ENCODE measurements at regions not wholly inside any gene's neighbourhood (a gene's known extent, or its start where the extent isn't known, plus 50 kb on each side); places are given as distances from the start of the nearest gene placed in this dataset.
"Not testable (repeated sequence)": the region's sequence is repeated elsewhere in the genome, so short reads cannot be mapped to it uniquely, and the experiment has no call there.

DNA sequence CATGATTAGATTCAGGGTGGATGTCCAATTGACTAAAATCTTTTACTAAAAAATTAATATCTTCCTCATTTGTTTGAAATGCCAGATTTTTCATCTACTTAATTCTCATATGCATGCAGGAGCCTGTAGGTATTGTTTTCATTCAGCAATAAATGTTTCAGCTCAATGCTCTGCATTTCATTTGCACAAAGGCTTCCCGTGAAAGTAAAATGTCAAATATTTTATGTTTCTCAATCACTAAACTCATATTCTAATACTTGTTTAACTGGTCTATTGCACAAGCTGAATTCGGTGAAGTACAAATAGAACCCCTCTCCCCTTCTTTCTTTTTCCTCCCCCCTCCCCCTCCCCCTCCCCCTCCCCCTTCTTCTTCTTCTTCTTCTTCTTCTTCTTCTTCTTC is 175.9 kb downstream of the MCHR2 start:
- Mint-ChIP-seq H3K27ac (no peak overlapping the region), H3K27me3 (peaks cover 31% of the 10 kb centered on the region), H3K4me1 (peaks cover 4% of the 10 kb centered on the region), H3K36me3 (no peaks in the 10 kb centered on the region), H3K4me3 (no peak overlapping the region), H3K9me3 (no peaks in the 10 kb centered on the region)
- no peak for DNase-seq

DNA sequence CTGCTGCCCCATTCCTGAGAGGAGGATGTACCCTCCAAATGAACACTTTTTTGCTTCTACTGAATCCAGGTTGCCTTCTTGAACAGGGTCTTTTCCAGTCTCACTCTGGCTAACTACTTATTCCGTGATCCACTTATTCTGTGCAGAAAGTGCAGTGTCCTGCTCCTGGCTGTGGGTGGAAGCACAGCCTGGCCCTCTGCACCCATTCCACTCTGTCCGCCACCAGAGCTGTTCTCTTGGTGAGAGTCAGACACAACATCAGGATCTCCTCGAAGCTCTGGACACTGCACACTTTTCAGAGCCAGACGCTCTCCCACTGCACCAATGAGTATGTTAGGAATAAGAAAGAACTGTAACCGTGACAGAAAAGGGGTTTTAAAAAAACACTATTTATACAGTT is 174.2 kb downstream of the MCHR2 start:
- Mint-ChIP-seq H3K4me3 (no peak overlapping the region), H3K36me3 (no peaks in the 10 kb centered on the region)

DNA sequence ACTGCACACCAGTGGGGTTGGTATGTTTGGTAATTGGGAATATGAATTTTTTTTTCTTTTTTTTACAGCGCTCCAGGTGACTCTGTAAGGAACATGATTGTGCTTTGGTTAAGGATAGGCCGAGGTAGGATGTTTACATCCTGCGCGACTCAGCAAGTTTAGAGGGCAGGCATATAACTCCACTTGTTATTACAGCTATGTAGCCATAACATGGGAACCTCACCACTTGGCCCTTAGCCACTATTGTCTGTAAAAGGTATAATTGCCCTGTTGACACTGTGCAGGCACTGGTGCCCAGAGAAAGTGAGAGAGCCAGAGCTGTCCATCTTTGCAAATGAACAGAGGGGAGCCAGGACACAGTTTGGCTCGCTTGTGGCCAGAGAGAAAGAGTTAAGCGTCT is 172.9 kb downstream of the MCHR2 start:
- H3K27me3 Mint-ChIP-seq: peaks cover 34% of the 10 kb centered on the region
- no peak for DNase-seq
- H3K4me3 Mint-ChIP-seq: no peak overlapping the region
- H3K9me3 Mint-ChIP-seq: no peaks in the 10 kb centered on the region
- H3K36me3 Mint-ChIP-seq: no peaks in the 10 kb centered on the region
- H3K4me1 Mint-ChIP-seq: peaks cover 7% of the 10 kb centered on the region
- no peak overlapping the region for H3K27ac Mint-ChIP-seq

More for the DNA sequence above, 174.2 kb downstream of the MCHR2 start:
- Mint-ChIP-seq H3K9me3 (no peaks in the 10 kb centered on the region), H3K27ac (no peak overlapping the region), H3K27me3 (peaks cover 34% of the 10 kb centered on the region), H3K4me1 (peaks cover 7% of the 10 kb centered on the region)
- no peak for DNase-seq

DNA sequence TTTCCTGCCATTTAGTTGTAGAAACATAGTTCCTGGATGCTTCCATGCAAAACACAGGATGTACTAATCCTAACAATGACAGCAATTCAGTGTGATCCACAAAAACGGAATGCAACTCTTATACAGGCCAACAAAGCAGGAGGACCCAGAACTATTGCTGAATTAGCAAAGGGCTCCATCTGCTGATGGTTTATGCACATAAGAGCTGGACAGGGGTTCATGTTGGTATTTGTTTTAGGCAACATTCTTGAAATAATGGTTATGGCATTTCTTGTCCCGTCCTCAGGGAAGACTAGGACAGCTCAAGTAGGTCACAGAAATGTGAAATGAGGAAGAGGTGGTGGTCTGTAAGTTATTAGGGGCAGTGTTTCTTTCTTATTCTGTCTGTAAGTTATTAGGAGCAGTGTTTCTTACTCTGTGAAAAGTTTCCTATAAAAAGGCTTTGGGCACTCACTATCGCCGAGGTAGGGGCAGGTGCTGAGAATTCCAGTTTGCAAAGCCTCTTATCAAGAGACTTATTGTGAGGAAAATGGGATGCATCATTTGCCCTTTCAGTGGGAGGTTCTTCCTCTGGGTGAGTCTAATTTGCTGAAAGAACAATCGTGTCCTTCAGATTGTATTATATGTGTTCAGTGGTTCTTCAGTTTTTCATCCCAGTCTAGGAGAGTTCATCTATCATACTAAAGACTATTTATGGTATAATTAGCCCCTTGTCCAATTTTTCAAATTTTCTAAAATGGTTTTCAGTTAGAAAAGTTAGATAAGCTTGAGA is 171.1 kb downstream of the MCHR2 start:
- H3K4me1 Mint-ChIP-seq: peaks cover 7% of the 10 kb centered on the region
- no peak for DNase-seq
- peak overlapping the region; percentile 59 for H3K4me3 Mint-ChIP-seq
- H3K27me3 Mint-ChIP-seq: peaks cover 30% of the 10 kb centered on the region
- peaks cover 1% of the 10 kb centered on the region for H3K9me3 Mint-ChIP-seq
- no peaks in the 10 kb centered on the region for H3K36me3 Mint-ChIP-seq
- no peak overlapping the region for H3K27ac Mint-ChIP-seq

DNA sequence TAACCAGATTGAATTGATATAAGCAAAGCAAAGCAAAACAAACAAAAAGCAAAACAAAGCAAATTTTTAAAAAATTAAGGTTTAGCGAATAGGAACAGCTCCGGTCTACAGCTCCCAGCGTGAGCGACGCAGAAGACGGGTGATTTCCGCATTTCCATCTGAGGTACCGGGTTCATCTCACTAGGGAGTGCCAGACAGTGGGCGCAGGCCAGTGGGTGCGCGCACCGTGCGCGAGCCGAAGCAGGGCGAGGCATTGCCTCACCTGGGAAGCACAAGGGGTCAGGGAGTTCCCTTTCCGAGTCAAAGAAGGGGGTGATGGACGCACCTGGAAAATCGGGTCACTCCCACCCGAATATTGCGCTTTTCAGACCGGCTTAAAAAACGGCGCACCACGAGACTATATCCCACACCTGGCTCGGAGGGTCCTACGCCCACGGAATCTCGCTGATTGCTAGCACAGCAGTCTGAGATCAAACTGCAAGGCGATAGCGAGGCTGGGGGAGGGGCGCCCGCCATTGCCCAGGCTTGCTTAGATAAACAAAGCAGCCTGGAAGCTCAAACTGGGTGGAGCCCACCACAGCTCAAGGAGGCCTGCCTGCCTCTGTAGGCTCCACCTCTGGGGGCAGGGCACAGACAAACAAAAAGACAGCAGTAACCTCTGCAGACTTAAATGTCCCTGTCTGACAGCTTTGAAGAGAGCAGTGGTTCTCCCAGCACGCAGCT is 170.3 kb downstream of the MCHR2 start:
- not testable (repeated sequence) for H3K27ac Mint-ChIP-seq, H3K9me3 Mint-ChIP-seq, H3K4me1 Mint-ChIP-seq, H3K36me3 Mint-ChIP-seq, DNase-seq
- Mint-ChIP-seq H3K4me3 (peak overlapping the region; percentile 59), H3K27me3 (peaks cover 30% of the 10 kb centered on the region)

DNA sequence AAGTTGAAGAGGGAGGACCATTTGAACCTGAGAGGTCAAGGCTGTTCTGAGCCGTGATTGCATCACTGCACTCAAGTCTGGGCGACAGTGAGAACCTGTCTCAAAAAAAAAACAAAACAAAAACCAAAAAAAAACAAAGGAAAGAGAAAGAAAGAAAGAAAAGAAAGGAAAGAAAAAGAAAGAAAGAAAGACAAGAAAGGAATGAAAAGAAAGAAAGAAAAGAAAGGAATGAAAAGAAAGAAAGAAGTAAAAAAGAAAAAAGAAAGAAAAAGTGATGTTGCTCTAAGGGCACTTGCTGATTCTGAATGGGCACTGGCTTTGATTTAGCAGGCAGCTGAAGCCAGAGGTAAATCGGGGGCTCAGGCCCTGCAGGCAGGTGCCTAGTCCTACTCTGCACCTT is 161.0 kb downstream of the MCHR2 start:
- Mint-ChIP-seq H3K36me3 (no peaks in the 10 kb centered on the region), H3K9me3 (no peaks in the 10 kb centered on the region), H3K4me1 (no peaks in the 10 kb centered on the region), H3K27ac (no peak overlapping the region), H3K4me3 (no peak overlapping the region), H3K27me3 (no peaks in the 10 kb centered on the region)
- no peak for DNase-seq

DNA sequence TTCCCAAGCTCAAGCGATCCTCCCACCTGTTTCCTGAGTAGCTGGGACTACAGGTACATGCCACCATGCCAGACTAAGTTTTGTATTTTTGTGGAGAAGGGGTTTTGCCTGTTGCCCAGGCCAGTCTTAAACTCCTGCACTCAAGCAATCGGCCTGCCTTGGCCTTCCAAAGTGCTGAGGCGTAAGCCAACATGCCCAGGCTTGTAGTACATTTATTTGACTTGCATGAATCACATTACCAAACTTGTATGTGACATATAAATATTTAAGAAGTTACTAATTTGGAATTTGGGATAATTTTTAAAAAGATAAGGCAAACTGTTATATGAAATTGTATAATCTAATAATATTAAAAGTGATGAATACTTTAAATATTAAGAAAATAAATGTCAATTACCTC is 157.6 kb downstream of the MCHR2 start:
- Mint-ChIP-seq H3K27ac (no peak overlapping the region), H3K4me3 (no peak overlapping the region), H3K4me1 (no peaks in the 10 kb centered on the region), H3K27me3 (peaks cover 5% of the 10 kb centered on the region), H3K36me3 (no peaks in the 10 kb centered on the region), H3K9me3 (no peaks in the 10 kb centered on the region)
- DNase-seq: no peak

DNA sequence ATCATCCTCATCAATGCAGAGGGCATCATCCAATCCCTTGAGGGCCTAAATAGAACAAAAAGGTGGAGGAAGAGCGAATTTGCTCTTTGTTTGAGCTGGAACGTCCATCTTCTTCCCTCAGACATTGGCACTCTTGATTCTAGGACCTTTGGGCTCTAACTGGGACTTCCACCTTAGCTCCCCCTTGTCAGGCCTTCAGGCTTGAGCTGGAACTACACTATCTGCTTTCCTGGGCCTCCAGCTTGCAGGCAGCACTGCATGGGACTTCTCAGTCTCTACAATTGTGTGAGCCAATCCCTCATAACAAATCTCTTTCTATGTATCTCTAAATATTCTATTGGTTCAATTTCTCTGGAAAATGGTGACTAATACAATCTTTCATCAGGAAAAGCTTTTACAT is 155.4 kb downstream of the MCHR2 start:
- Mint-ChIP-seq H3K27ac (no peak overlapping the region), H3K4me1 (no peaks in the 10 kb centered on the region), H3K36me3 (no peaks in the 10 kb centered on the region), H3K9me3 (no peaks in the 10 kb centered on the region), H3K4me3 (no peak overlapping the region), H3K27me3 (peaks cover 5% of the 10 kb centered on the region)
- no peak for DNase-seq

DNA sequence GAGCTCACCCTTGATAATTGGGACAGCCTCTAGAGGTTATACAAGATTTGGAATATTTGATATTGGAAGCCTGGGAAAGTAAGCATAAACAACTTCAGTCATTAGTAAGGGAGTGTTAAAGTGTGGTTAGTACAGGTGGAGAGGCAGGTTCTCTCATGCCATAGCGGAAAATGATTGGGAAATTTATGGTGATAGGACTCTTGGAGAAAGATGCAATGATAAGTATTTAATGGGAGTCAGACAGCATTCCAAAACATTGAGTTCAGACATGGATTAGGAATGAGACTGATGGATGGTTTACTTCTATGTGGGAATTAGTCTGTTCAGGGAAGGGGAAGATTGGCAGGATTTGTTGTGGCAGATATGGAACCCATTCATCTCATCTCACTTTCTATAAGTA is 152.7 kb downstream of the MCHR2 start:
- Mint-ChIP-seq H3K36me3 (no peaks in the 10 kb centered on the region), H3K4me1 (no peaks in the 10 kb centered on the region), H3K4me3 (no peak overlapping the region), H3K27ac (no peak overlapping the region), H3K9me3 (no peaks in the 10 kb centered on the region), H3K27me3 (peaks cover 9% of the 10 kb centered on the region)
- DNase-seq: no peak

DNA sequence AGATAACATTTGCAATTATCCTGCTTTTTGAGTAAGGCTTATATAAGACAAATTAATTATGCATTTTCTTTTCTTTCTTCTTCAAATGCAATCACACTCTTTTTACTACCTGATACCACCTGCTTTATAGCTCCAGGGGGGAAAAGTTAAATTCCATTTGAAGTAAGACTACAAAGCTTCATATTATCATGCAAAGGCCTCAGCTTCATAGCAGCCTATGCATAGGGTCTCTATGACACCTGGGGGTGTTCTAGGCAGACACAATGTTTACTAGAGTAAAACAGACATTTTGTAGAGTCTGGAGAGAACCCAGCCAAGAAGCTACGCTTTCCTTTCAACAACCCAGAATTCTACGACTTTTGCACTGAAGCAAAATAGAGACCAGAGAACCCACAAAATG is 148.0 kb downstream of the MCHR2 start:
- H3K4me1 Mint-ChIP-seq: no peaks in the 10 kb centered on the region
- no peaks in the 10 kb centered on the region for H3K36me3 Mint-ChIP-seq
- peaks cover 9% of the 10 kb centered on the region for H3K27me3 Mint-ChIP-seq
- no peak overlapping the region for H3K27ac Mint-ChIP-seq
- DNase-seq: no peak
- H3K9me3 Mint-ChIP-seq: no peaks in the 10 kb centered on the region
- no peak overlapping the region for H3K4me3 Mint-ChIP-seq

DNA sequence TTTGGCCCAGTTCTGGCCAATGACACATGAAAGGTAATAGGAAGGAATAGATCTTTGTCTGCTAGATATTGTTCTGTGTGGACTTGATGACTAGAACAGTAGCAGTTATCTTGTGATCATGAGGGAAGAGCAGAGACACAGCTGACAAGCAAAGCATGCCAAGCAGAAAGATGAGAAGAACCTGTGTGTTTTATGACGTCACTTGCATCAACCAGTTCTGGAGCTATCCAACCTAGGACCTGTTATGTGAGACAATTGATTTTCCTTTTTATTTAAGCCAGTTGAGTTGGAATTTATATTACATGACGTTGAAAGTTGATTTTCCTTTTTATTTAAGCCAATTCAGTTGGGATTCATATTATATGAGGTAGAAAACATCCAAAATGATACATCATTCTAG is 143.2 kb downstream of the MCHR2 start:
- H3K27ac Mint-ChIP-seq: no peak overlapping the region

DNA sequence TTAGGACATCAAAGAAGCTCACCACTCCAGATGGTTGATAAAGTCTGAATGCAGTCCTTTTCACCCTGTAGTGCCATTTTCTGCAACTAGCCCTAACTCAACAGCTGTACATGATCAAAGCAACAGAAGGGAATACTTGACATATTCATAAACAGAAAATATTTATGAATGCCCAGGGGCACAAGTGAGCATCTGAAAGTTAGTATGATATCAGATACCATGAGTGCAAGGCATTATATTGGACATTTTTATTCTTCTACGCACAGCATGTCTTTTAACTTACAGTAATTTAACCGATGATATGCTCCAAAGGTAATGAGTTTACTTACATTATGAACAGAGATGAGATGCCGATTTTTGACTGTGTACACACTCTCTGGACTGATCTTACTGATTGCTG is 142.0 kb downstream of the MCHR2 start:
- no peak overlapping the region for H3K27ac Mint-ChIP-seq
- H3K36me3 Mint-ChIP-seq: no peaks in the 10 kb centered on the region
- no peaks in the 10 kb centered on the region for H3K9me3 Mint-ChIP-seq

More for the DNA sequence above, 143.2 kb downstream of the MCHR2 start:
- Mint-ChIP-seq H3K36me3 (no peaks in the 10 kb centered on the region), H3K27me3 (peaks cover 27% of the 10 kb centered on the region), H3K4me1 (no peaks in the 10 kb centered on the region), H3K4me3 (no peak overlapping the region), H3K9me3 (no peaks in the 10 kb centered on the region)
- no peak for DNase-seq

DNA sequence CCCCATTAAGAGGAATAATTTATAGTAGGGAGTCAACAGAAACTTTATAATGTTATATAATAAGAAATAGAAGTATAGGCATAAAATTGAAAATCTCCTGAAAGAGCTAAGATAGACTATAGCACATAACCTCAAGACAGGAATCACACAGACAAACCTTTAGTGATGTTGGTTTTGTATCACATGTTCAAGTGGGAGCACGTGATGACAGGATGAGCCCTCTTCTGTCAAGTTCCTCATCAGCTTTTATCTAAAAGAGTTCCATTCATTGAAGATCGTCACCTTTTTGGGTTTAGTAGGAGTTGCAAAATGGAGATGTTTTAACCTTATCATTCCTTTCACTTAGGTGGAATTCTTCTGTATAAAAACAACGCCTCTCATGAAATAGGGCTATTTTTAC is 127.0 kb downstream of the MCHR2 start:
- DNase-seq: no peak
- Mint-ChIP-seq H3K4me1 (peaks cover 3% of the 10 kb centered on the region), H3K9me3 (no peaks in the 10 kb centered on the region), H3K27ac (no peak overlapping the region), H3K4me3 (no peak overlapping the region), H3K36me3 (no peaks in the 10 kb centered on the region), H3K27me3 (peaks cover 32% of the 10 kb centered on the region)

More for the DNA sequence above, 142.0 kb downstream of the MCHR2 start:
- no peak overlapping the region for H3K4me3 Mint-ChIP-seq
- no peak for DNase-seq
- H3K4me1 Mint-ChIP-seq: no peaks in the 10 kb centered on the region
- peaks cover 34% of the 10 kb centered on the region for H3K27me3 Mint-ChIP-seq

DNA sequence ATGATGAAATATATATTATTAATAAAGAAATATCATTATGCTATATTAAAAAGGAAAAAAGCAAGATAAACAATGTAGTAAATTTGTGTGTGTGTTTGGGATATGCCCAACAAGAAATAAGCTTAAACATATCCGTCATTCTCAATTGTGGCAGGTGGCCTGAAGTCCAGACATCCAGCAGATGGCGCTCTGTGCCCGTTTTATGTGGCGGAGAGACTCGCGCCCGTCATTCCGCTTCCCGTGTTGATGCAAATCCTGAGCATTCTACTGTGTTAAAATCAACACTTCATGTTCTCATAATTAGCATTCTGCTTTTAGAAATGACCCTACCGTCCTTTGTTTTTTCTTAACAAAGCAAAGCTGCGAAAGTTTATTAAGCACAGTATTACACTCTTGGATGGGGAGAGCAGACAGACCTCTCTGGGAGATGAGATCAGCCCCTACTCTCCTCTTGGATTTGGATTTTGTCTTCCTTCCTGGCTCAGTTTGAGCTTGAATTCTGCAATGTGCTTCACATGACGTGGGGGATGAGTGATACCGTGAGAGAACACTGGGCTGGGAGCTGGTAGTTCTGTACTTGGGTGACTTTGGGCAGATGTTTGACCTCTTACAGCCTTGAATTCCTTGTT is 125.8 kb downstream of the MCHR2 start:
- H3K27me3 Mint-ChIP-seq: peaks cover 36% of the 10 kb centered on the region
- H3K9me3 Mint-ChIP-seq: no peaks in the 10 kb centered on the region
- H3K36me3 Mint-ChIP-seq: no peaks in the 10 kb centered on the region

More for the DNA sequence above, 125.8 kb downstream of the MCHR2 start:
- Mint-ChIP-seq H3K4me3 (no peak overlapping the region), H3K4me1 (peaks cover 3% of the 10 kb centered on the region), H3K27ac (no peak overlapping the region)
- peak; percentile 62 for DNase-seq
